ENCODE measurements at regions not wholly inside any gene's neighbourhood (a gene's known extent, or its start where the extent isn't known, plus 50 kb on each side); places are given as distances from the start of the nearest gene placed in this dataset.
"Not testable (repeated sequence)": the region's sequence is repeated elsewhere in the genome, so short reads cannot be mapped to it uniquely, and the experiment has no call there.

GRCh38 chr18:77344786-77345500 is 95.3 kb downstream of the GALR1 start:
- ATAC-seq (ENCODE audit: low FRiP score) (peak; percentile 33), DNase-seq (no peak)
- Histone ChIP-seq H3K9me3 (ENCODE audit: control insufficient read depth, low read length) (no peaks in the 10 kb centered on the region), H3K27me3 (ENCODE audit: control insufficient read depth in 1 of 2, insufficient read depth in 2 of 2, low read length in 1 of 2) (no peaks in the 10 kb centered on the region), H3K27ac (ENCODE audit: low read depth in 1 of 2, low read length in 2 of 2) (no peak overlapping the region), H3K4me3 (ENCODE audit: low read length in 2 of 2) (no peak overlapping the region), H3K4me1 (ENCODE audit: control insufficient read depth in 1 of 2, insufficient read depth in 2 of 2, low read length in 2 of 2) (no peaks in the 10 kb centered on the region), H3K36me3 (ENCODE audit: control insufficient read depth in 1 of 2, insufficient read depth in 2 of 2, low read length in 1 of 2) (no peaks in the 10 kb centered on the region)
- intact Hi-C loops (cut with DNase I): no loop called here
- WGBS, 2 donors: 70 to 75% methylated on average over 11 of the region's 11 CpGs

- Histone ChIP-seq H3K27me3 (ENCODE audit: control insufficient read depth in 1 of 2, insufficient read depth in 2 of 2, low read length in 1 of 2) (no peaks in the 10 kb centered on the region), H3K4me1 (ENCODE audit: control insufficient read depth in 1 of 2, insufficient read depth in 2 of 2, low read length in 2 of 2) (no peaks in the 10 kb centered on the region), H3K4me3 (ENCODE audit: low read length in 2 of 2) (no peak overlapping the region), H3K36me3 (ENCODE audit: control insufficient read depth in 1 of 2, insufficient read depth in 2 of 2, low read length in 1 of 2) (no peaks in the 10 kb centered on the region), H3K9me3 (ENCODE audit: control insufficient read depth, low read length) (no peaks in the 10 kb centered on the region), H3K27ac (ENCODE audit: low read depth in 1 of 2, low read length in 2 of 2) (no peak overlapping the region)
- intact Hi-C loops (cut with DNase I): no loop called here
- 86 to 87% methylated on average over 2 of the region's 2 CpGs for WGBS, 2 donors
- ATAC-seq (ENCODE audit: low FRiP score) (no peak), DNase-seq (no peak)
Measured at GRCh38 chr18:77346208-77346810, 96.7 kb downstream of the GALR1 start.

- H3K4me1 ChIP-seq (ENCODE audit: control insufficient read depth in 1 of 2, insufficient read depth in 2 of 2, low read length in 2 of 2); H3K9me3 ChIP-seq (ENCODE audit: control insufficient read depth, low read length); intact Hi-C loops (cut with DNase I); H3K27ac ChIP-seq (ENCODE audit: low read depth in 1 of 2, low read length in 2 of 2); H3K27me3 ChIP-seq (ENCODE audit: control insufficient read depth in 1 of 2, insufficient read depth in 2 of 2, low read length in 1 of 2); H3K4me3 ChIP-seq (ENCODE audit: low read length in 2 of 2); ATAC-seq (ENCODE audit: low FRiP score); DNase-seq; H3K36me3 ChIP-seq (ENCODE audit: control insufficient read depth in 1 of 2, insufficient read depth in 2 of 2, low read length in 1 of 2): not testable (repeated sequence)
- WGBS, 2 donors: 67 to 69% methylated on average over 3 of the region's 3 CpGs
Measured at GRCh38 chr18:77353349-77353748, 103.7 kb downstream of the GALR1 start.

GRCh38 chr18:77359561-77360314 is 110.1 kb downstream of the GALR1 start:
- Histone ChIP-seq H3K4me1 (ENCODE audit: control insufficient read depth in 1 of 2, insufficient read depth in 2 of 2, low read length in 2 of 2) (no peaks in the 10 kb centered on the region), H3K36me3 (ENCODE audit: control insufficient read depth in 1 of 2, insufficient read depth in 2 of 2, low read length in 1 of 2) (no peaks in the 10 kb centered on the region), H3K9me3 (ENCODE audit: control insufficient read depth, low read length) (peaks cover 4% of the 10 kb centered on the region), H3K4me3 (ENCODE audit: low read length in 2 of 2) (no peak overlapping the region), H3K27me3 (ENCODE audit: control insufficient read depth in 1 of 2, insufficient read depth in 2 of 2, low read length in 1 of 2) (no peaks in the 10 kb centered on the region), H3K27ac (ENCODE audit: low read depth in 1 of 2, low read length in 2 of 2) (no peak overlapping the region)
- intact Hi-C loops (cut with DNase I): no loop called here
- ATAC-seq (ENCODE audit: low FRiP score) (no peak), DNase-seq (no peak)
- 70 to 72% methylated on average over 4 of the region's 4 CpGs for WGBS, 2 donors

- 49 to 60% methylated on average over 3 of the region's 3 CpGs for WGBS, 2 donors
- H3K36me3 ChIP-seq (ENCODE audit: control insufficient read depth in 1 of 2, insufficient read depth in 2 of 2, low read length in 1 of 2): no peaks in the 10 kb centered on the region
- intact Hi-C loops (cut with DNase I): no loop called here
- H3K4me3 ChIP-seq (ENCODE audit: low read length in 2 of 2): no peak overlapping the region
- ATAC-seq (ENCODE audit: low FRiP score) (no peak), DNase-seq (no peak)
- no peaks in the 10 kb centered on the region for H3K4me1 ChIP-seq (ENCODE audit: control insufficient read depth in 1 of 2, insufficient read depth in 2 of 2, low read length in 2 of 2)
- no peaks in the 10 kb centered on the region for H3K27me3 ChIP-seq (ENCODE audit: control insufficient read depth in 1 of 2, insufficient read depth in 2 of 2, low read length in 1 of 2)
- no peak overlapping the region for H3K27ac ChIP-seq (ENCODE audit: low read depth in 1 of 2, low read length in 2 of 2)
- H3K9me3 ChIP-seq (ENCODE audit: control insufficient read depth, low read length): peaks cover 4% of the 10 kb centered on the region
Measured at GRCh38 chr18:77360315-77361190, 110.9 kb downstream of the GALR1 start.

GRCh38 chr18:77361382-77361781 is 111.7 kb downstream of the GALR1 start:
- H3K9me3 ChIP-seq (ENCODE audit: control insufficient read depth, low read length): peaks cover 2% of the 10 kb centered on the region
- no peak for DNase-seq
- no peak for ATAC-seq (ENCODE audit: low FRiP score)
- no peak overlapping the region for H3K27ac ChIP-seq (ENCODE audit: low read depth in 1 of 2, low read length in 2 of 2)
- no peaks in the 10 kb centered on the region for H3K36me3 ChIP-seq (ENCODE audit: control insufficient read depth in 1 of 2, insufficient read depth in 2 of 2, low read length in 1 of 2)
- intact Hi-C loops (cut with DNase I): no loop called here
- H3K4me1 ChIP-seq (ENCODE audit: control insufficient read depth in 1 of 2, insufficient read depth in 2 of 2, low read length in 2 of 2): no peaks in the 10 kb centered on the region
- WGBS, 2 donors: 28 to 45% methylated on average over 1 of the region's 1 CpG
- no peak overlapping the region for H3K4me3 ChIP-seq (ENCODE audit: low read length in 2 of 2)
- peaks cover 0 to 1% of the 10 kb centered on the region in 2 donors for H3K27me3 ChIP-seq (ENCODE audit: control insufficient read depth in 1 of 2, insufficient read depth in 2 of 2, low read length in 1 of 2)

- WGBS, 2 donors: 45 to 50% methylated on average over 2 of the region's 2 CpGs
- intact Hi-C loops (cut with DNase I): no loop called here
Measured at GRCh38 chr18:77365667-77366066, 116.0 kb downstream of the GALR1 start.

GRCh38 chr18:77366067-77366719 is 116.5 kb downstream of the GALR1 start:
- peaks cover 4% of the 10 kb centered on the region for H3K9me3 ChIP-seq (ENCODE audit: control insufficient read depth, low read length)
- no peak overlapping the region for H3K27ac ChIP-seq (ENCODE audit: low read depth in 1 of 2, low read length in 2 of 2)
- H3K4me1 ChIP-seq (ENCODE audit: control insufficient read depth in 1 of 2, insufficient read depth in 2 of 2, low read length in 2 of 2): no peaks in the 10 kb centered on the region
- 71 to 74% methylated on average over 11 of the region's 11 CpGs for WGBS, 2 donors
- ATAC-seq (ENCODE audit: low FRiP score) (peak; percentile 33), DNase-seq (no peak)
- no peak overlapping the region for H3K4me3 ChIP-seq (ENCODE audit: low read length in 2 of 2)
- intact Hi-C loops (cut with DNase I): no loop called here
- H3K27me3 ChIP-seq (ENCODE audit: control insufficient read depth in 1 of 2, insufficient read depth in 2 of 2, low read length in 1 of 2): peaks cover 0 to 1% of the 10 kb centered on the region in 2 donors
- no peaks in the 10 kb centered on the region for H3K36me3 ChIP-seq (ENCODE audit: control insufficient read depth in 1 of 2, insufficient read depth in 2 of 2, low read length in 1 of 2)

More at GRCh38 chr18:77365667-77366066, 116.0 kb downstream of the GALR1 start:
- DNase-seq (no peak), ATAC-seq (ENCODE audit: low FRiP score) (no peak)
- Histone ChIP-seq H3K9me3 (ENCODE audit: control insufficient read depth, low read length) (peaks cover 4% of the 10 kb centered on the region), H3K4me1 (ENCODE audit: control insufficient read depth in 1 of 2, insufficient read depth in 2 of 2, low read length in 2 of 2) (no peaks in the 10 kb centered on the region), H3K4me3 (ENCODE audit: low read length in 2 of 2) (no peak overlapping the region), H3K36me3 (ENCODE audit: control insufficient read depth in 1 of 2, insufficient read depth in 2 of 2, low read length in 1 of 2) (no peaks in the 10 kb centered on the region), H3K27me3 (ENCODE audit: control insufficient read depth in 1 of 2, insufficient read depth in 2 of 2, low read length in 1 of 2) (peaks cover 0 to 1% of the 10 kb centered on the region in 2 donors), H3K27ac (ENCODE audit: low read depth in 1 of 2, low read length in 2 of 2) (no peak overlapping the region)

Measured in aorta (tissue), 5 donors.